ENCODE measurements at regions not wholly inside any gene's neighbourhood (a gene's known extent, or its start where the extent isn't known, plus 50 kb on each side); places are given as distances from the start of the nearest gene placed in this dataset.

- Histone ChIP-seq H3K27me3 (ENCODE audit: control insufficient read depth in 1 of 2, insufficient read depth in 2 of 2, low read length in 2 of 2) (no peaks in the 10 kb centered on the region), H3K4me1 (ENCODE audit: insufficient read depth, low read length) (no peaks in the 10 kb centered on the region), H3K27ac (ENCODE audit: low read depth in 1 of 2, low read length in 2 of 2) (no peak overlapping the region), H3K9me3 (ENCODE audit: control insufficient read depth in 1 of 2, insufficient read depth in 1 of 2, low read length in 2 of 2) (no peaks in the 10 kb centered on the region), H3K4me3 (ENCODE audit: low read length) (no peak overlapping the region), H3K36me3 (ENCODE audit: insufficient read depth, low read length) (no peaks in the 10 kb centered on the region)
- TF ChIP-seq CTCF (IDR thresholded peaks at IDR 0.05), result no peak
- Mint-ChIP-seq H3K27me3 (no peaks in the 10 kb centered on the region), H3K4me1 (ENCODE audit: low read depth) (no peaks in the 10 kb centered on the region), H3K4me3 (no peak overlapping the region), H3K9me3 (no peaks in the 10 kb centered on the region), H3K36me3 (ENCODE audit: low read depth) (no peaks in the 10 kb centered on the region), H3K27ac (no peak overlapping the region)
- ChIA-PET CTCF (no interaction called here), POLR2A (no interaction called here)
- DNase-seq (no peak), ATAC-seq (ENCODE audit: poor library complexity) (no peak)
- intact Hi-C loops (cut with DNase I, micrococcal nuclease), result no loop called here
Observed at GRCh38 chr13:34730961-34731360, 211.1 kb upstream of the NBEA start.

DNA sequence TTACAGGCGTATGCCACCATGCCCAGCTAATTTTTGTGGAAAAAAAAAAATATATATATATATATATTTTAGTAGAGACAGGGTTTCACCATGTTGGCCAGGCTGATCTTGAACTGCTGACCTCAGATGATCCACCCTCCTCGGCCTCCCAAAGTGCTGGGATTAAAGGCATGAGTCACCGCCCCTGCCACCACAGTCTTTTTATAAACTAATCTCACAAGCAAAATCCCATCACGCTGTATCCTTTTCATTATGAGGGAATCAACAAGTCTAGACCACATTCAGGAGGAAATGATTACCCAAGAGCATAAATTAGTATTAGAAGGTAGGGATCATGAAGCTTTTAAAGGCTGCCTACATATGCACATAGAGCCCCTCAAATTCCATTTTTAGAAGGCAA lies 210.6 kb upstream of the NBEA start:
- no peaks in the 10 kb centered on the region for H3K4me1 ChIP-seq (ENCODE audit: insufficient read depth, low read length)
- TF ChIP-seq CTCF (IDR thresholded peaks at IDR 0.05), result no peak
- intact Hi-C loops (cut with DNase I, micrococcal nuclease), result no loop called here
- Mint-ChIP-seq H3K27ac (no peak overlapping the region), H3K4me3 (no peak overlapping the region), H3K4me1 (ENCODE audit: low read depth) (no peaks in the 10 kb centered on the region), H3K27me3 (no peaks in the 10 kb centered on the region), H3K36me3 (ENCODE audit: low read depth) (no peaks in the 10 kb centered on the region), H3K9me3 (no peaks in the 10 kb centered on the region)
- H3K27me3 ChIP-seq (ENCODE audit: control insufficient read depth in 1 of 2, insufficient read depth in 2 of 2, low read length in 2 of 2), result no peaks in the 10 kb centered on the region
- no peaks in the 10 kb centered on the region for H3K9me3 ChIP-seq (ENCODE audit: control insufficient read depth in 1 of 2, insufficient read depth in 1 of 2, low read length in 2 of 2)
- CTCF ChIA-PET, result no interaction called here
- no peaks in the 10 kb centered on the region for H3K36me3 ChIP-seq (ENCODE audit: insufficient read depth, low read length)
- no peak overlapping the region for H3K27ac ChIP-seq (ENCODE audit: low read depth in 1 of 2, low read length in 2 of 2)
- H3K4me3 ChIP-seq (ENCODE audit: low read length), result no peak overlapping the region
- DNase-seq (no peak), ATAC-seq (ENCODE audit: poor library complexity) (no peak)
- POLR2A ChIA-PET, result no interaction called here

GRCh38 chr13:34733721-34734120 lies 208.3 kb upstream of the NBEA start:
- Histone ChIP-seq H3K27me3 (ENCODE audit: control insufficient read depth in 1 of 2, insufficient read depth in 2 of 2, low read length in 2 of 2) (no peaks in the 10 kb centered on the region), H3K4me1 (ENCODE audit: insufficient read depth, low read length) (no peaks in the 10 kb centered on the region), H3K9me3 (ENCODE audit: control insufficient read depth in 1 of 2, insufficient read depth in 1 of 2, low read length in 2 of 2) (no peaks in the 10 kb centered on the region), H3K4me3 (ENCODE audit: low read length) (no peak overlapping the region), H3K36me3 (ENCODE audit: insufficient read depth, low read length) (no peaks in the 10 kb centered on the region), H3K27ac (ENCODE audit: low read depth in 1 of 2, low read length in 2 of 2) (no peak overlapping the region)
- ATAC-seq (ENCODE audit: poor library complexity), result no peak
- H3K27me3 Mint-ChIP-seq, result no peaks in the 10 kb centered on the region
- H3K4me3 Mint-ChIP-seq, result no peak overlapping the region
- no peaks in the 10 kb centered on the region for H3K36me3 Mint-ChIP-seq (ENCODE audit: low read depth)
- H3K9me3 Mint-ChIP-seq, result no peaks in the 10 kb centered on the region
- H3K27ac Mint-ChIP-seq, result no peak overlapping the region
- intact Hi-C loops (cut with DNase I, micrococcal nuclease), result no loop called here
- no peak for TF ChIP-seq CTCF (IDR thresholded peaks at IDR 0.05)
- H3K4me1 Mint-ChIP-seq (ENCODE audit: low read depth), result no peaks in the 10 kb centered on the region
- ChIA-PET POLR2A (no interaction called here), CTCF (no interaction called here)
- no peak for DNase-seq
